ENCODE measurements at regions not wholly inside any gene's neighbourhood (a gene's known extent, or its start where the extent isn't known, plus 50 kb on each side); places are given as distances from the start of the nearest gene placed in this dataset.

- peaks cover 0 to 2% (median 0%) of the 10 kb centered on the region in 3 experiments; a peak in 1 of 7 replicates for H3K36me3 Mint-ChIP-seq (ENCODE audit: insufficient read depth in 1 of 3, low read depth in 3 of 3)
- H3K23ac ChIP-seq (ENCODE audit: insufficient read length, low read depth, low read length), result no peak overlapping the region
- no peak overlapping the region for H2BK5ac ChIP-seq (ENCODE audit: insufficient read length, low read length)
- H3K79me1 ChIP-seq (ENCODE audit: insufficient read depth, low read depth, low read length, poor library complexity, severe bottlenecking), result no peaks in the 10 kb centered on the region
- H3K27ac Mint-ChIP-seq, result no peak overlapping the region
- peaks cover under 1 to 4% of the 10 kb centered on the region in 2 experiments; a peak in 1 of 5 replicates for H3K9me3 Mint-ChIP-seq
- no peak overlapping the region for H3K56ac ChIP-seq (ENCODE audit: insufficient read length, low read depth, low read length)
- H2BK12ac ChIP-seq (ENCODE audit: insufficient read length, low read depth, low read length), result no peak overlapping the region
- no peaks in the 10 kb centered on the region for H3K23me2 ChIP-seq (ENCODE audit: insufficient read length, low read depth, low read length, poor library complexity, severe bottlenecking)
- H2BK120ac ChIP-seq (ENCODE audit: low read depth, low read length, poor library complexity, severe bottlenecking), result no peak overlapping the region
- no peak overlapping the region for H3K14ac ChIP-seq (ENCODE audit: insufficient read depth, low read length)
- no peak overlapping the region for H2BK20ac ChIP-seq (ENCODE audit: low read depth, low read length, poor library complexity, severe bottlenecking)
- no peak overlapping the region for H3K4ac ChIP-seq (ENCODE audit: low read depth, low read length)
- no CpG with 5 or more reads among the region's 4 CpGs for WGBS (ENCODE audit: extremely low coverage, insufficient read length, low lambda C conversion rate)
- H2AFZ ChIP-seq (ENCODE audit: low read length), result no peak overlapping the region
- H4K91ac ChIP-seq (ENCODE audit: insufficient read length, low read depth, low read length), result no peak overlapping the region
- no peak for DNase-seq
- no peak overlapping the region for H3K4me3 Mint-ChIP-seq
- H2AK5ac ChIP-seq (ENCODE audit: insufficient read length, low read length), result no peak overlapping the region
- TF ChIP-seq, protein P1, sequence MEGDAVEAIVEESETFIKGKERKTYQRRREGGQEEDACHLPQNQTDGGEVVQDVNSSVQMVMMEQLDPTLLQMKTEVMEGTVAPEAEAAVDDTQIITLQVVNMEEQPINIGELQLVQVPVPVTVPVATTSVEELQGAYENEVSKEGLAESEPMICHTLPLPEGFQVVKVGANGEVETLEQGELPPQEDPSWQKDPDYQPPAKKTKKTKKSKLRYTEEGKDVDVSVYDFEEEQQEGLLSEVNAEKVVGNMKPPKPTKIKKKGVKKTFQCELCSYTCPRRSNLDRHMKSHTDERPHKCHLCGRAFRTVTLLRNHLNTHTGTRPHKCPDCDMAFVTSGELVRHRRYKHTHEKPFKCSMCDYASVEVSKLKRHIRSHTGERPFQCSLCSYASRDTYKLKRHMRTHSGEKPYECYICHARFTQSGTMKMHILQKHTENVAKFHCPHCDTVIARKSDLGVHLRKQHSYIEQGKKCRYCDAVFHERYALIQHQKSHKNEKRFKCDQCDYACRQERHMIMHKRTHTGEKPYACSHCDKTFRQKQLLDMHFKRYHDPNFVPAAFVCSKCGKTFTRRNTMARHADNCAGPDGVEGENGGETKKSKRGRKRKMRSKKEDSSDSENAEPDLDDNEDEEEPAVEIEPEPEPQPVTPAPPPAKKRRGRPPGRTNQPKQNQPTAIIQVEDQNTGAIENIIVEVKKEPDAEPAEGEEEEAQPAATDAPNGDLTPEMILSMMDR (conservative IDR thresholded peaks at IDR 0.05), result no peak
- no peak overlapping the region for H3T11ph ChIP-seq (ENCODE audit: low read length)
- H4K8ac ChIP-seq (replicated peaks; ENCODE audit: insufficient read length, low read depth, low read length), result no peak overlapping the region
- no peaks in the 10 kb centered on the region for H3K27me3 ChIP-seq (ENCODE audit: insufficient read depth, low read length)
- no peaks in the 10 kb centered on the region for H3K9me3 ChIP-seq (ENCODE audit: control insufficient read depth, low read depth, low read length)
- H3K9ac ChIP-seq (ENCODE audit: extremely low read depth, insufficient read length, low read length), result no peak overlapping the region
- H3K4me1 Mint-ChIP-seq, result no peaks in the 10 kb centered on the region
- H3K18ac ChIP-seq (ENCODE audit: insufficient read length, low read depth, low read length), result no peak overlapping the region
- H3K4me1 ChIP-seq (ENCODE audit: insufficient read depth, low read length), result no peaks in the 10 kb centered on the region
- H4K20me1 ChIP-seq (ENCODE audit: control insufficient read depth, insufficient read depth, insufficient read length), result no peaks in the 10 kb centered on the region
- no peak overlapping the region for H3K27ac ChIP-seq (ENCODE audit: insufficient read length, low read depth, low read length)
- H3K27me3 Mint-ChIP-seq (ENCODE audit: low read depth), result no peaks in the 10 kb centered on the region
- no peaks in the 10 kb centered on the region for H3K79me2 ChIP-seq (ENCODE audit: insufficient read depth, low read length)
- H4K5ac ChIP-seq (ENCODE audit: insufficient read length, low read depth, low read length), result no peak overlapping the region
- H3K4me2 ChIP-seq (ENCODE audit: insufficient read depth, insufficient read length, low read length), result no peak overlapping the region
- no peak overlapping the region for H2BK15ac ChIP-seq (ENCODE audit: low read depth, low read length)
Measured at GRCh38 chr13:50724438-50724837, 119.1 kb downstream of the DLEU7 start.

Data from H9 (cell line).